ENCODE measurements at regions not wholly inside any gene's neighbourhood (a gene's known extent, or its start where the extent isn't known, plus 50 kb on each side); places are given as distances from the start of the nearest gene placed in this dataset.

GRCh38 chr3:166456286-166456685, 619.1 kb upstream of the BCHE start:
- FAIRE-seq (no peak), DNase-seq (ENCODE audit: extremely low read depth in 1 of 4, low spot score in 3 of 4) (no peak), ATAC-seq (no peak)
- TF ChIP-seq, protein P1, sequence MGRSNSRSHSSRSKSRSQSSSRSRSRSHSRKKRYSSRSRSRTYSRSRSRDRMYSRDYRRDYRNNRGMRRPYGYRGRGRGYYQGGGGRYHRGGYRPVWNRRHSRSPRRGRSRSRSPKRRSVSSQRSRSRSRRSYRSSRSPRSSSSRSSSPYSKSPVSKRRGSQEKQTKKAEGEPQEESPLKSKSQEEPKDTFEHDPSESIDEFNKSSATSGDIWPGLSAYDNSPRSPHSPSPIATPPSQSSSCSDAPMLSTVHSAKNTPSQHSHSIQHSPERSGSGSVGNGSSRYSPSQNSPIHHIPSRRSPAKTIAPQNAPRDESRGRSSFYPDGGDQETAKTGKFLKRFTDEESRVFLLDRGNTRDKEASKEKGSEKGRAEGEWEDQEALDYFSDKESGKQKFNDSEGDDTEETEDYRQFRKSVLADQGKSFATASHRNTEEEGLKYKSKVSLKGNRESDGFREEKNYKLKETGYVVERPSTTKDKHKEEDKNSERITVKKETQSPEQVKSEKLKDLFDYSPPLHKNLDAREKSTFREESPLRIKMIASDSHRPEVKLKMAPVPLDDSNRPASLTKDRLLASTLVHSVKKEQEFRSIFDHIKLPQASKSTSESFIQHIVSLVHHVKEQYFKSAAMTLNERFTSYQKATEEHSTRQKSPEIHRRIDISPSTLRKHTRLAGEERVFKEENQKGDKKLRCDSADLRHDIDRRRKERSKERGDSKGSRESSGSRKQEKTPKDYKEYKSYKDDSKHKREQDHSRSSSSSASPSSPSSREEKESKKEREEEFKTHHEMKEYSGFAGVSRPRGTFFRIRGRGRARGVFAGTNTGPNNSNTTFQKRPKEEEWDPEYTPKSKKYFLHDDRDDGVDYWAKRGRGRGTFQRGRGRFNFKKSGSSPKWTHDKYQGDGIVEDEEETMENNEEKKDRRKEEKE (IDR thresholded peaks at IDR 0.05; ENCODE audit: borderline replicate concordance in 1 of 2, control insufficient read depth in 1 of 2, low read depth in 2 of 2, low read length in 1 of 2): no peak
- TF ChIP-seq MXI1 (IDR thresholded peaks at IDR 0.05; ENCODE audit: low read depth, low read length): no peak
- TF ChIP-seq PML (IDR thresholded peaks at IDR 0.05; ENCODE audit: low read length): no peak
- TF ChIP-seq SREBF2 (CRISPR knock-in tag; IDR thresholded peaks at IDR 0.05): no peak
- TF ChIP-seq THRAP3 (IDR thresholded peaks at IDR 0.05; ENCODE audit: borderline replicate concordance): no peak
- TF ChIP-seq GTF2A2 (tag; IDR thresholded peaks at IDR 0.05): no peak
- Histone ChIP-seq H3K9ac (ENCODE audit: insufficient read depth in 1 of 2, low read depth in 2 of 2, low read length in 2 of 2) (no peak overlapping the region), H3K27me3 (ENCODE audit: control insufficient read depth in 2 of 2, insufficient read depth in 2 of 2, low read length in 2 of 2) (no peaks in the 10 kb centered on the region), H2AFZ (ENCODE audit: low read depth, low read length) (no peak overlapping the region), H4K20me1 (replicated peaks; ENCODE audit: control insufficient read depth, insufficient read depth, low read length) (no peaks in the 10 kb centered on the region), H3K4me3 (no peak overlapping the region), H3K4me2 (ENCODE audit: insufficient read depth, low read length) (no peak overlapping the region), H3K9me1 (ENCODE audit: control insufficient read depth, insufficient read depth, low read length) (no peaks in the 10 kb centered on the region), H3K79me2 (ENCODE audit: control insufficient read depth, insufficient read depth, low read length) (no peaks in the 10 kb centered on the region), H3K9me3 (replicated peaks; ENCODE audit: control insufficient read depth, insufficient read depth, low read depth, low read length) (no peaks in the 10 kb centered on the region; the same call in 1 of the 2 replicates), H3K27ac (ENCODE audit: extremely low read depth, low read depth, low read length) (no peak overlapping the region), H3K36me3 (ENCODE audit: control insufficient read depth, insufficient read depth, low read length) (no peaks in the 10 kb centered on the region), H3K4me1 (replicated peaks in 1 of 2; ENCODE audit: control insufficient read depth in 2 of 2, insufficient read depth in 2 of 2, low read length in 2 of 2) (no peaks in the 10 kb centered on the region)
- 3% methylated on average over 3 of the region's 3 CpGs for whole genome bisulfite sequencing (ENCODE audit: insufficient coverage, low coverage, missing lambda C conversion rate)
- no TSS peak for BruUV-seq (replicated peaks)
- in situ Hi-C loops (cut with MboI): no loop called here
- intact Hi-C loops (cut with micrococcal nuclease): no loop called here
- ChIA-PET POLR2A (no interaction called here), CTCF (ENCODE audit: low intra/inter-chr PET ratio) (no interaction called here)

All from K562 (cell line).